ENCODE measurements at regions not wholly inside any gene's neighbourhood (a gene's known extent, or its start where the extent isn't known, plus 50 kb on each side); places are given as distances from the start of the nearest gene placed in this dataset.

DNA sequence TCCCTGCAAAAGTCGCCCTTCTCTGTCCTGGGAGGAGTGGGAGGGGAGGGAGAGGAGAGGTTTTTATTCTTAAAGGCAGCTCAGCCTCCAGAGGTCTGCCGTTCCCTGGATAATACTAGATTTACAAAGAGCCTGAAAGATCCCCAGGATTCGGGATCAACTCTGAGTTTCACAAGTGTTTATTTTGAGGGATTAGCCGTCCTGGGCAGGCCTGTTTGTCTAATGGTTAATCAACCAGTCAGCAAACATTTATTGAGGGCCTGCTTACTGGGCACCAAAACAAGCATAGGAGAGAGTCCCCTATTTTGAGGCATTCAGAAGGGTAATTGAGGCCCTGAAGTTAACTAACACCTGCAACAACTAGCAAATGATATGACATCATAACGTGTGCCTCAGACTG is 152.6 kb upstream of the SLC1A4 start:
- TF ChIP-seq, protein P1, sequence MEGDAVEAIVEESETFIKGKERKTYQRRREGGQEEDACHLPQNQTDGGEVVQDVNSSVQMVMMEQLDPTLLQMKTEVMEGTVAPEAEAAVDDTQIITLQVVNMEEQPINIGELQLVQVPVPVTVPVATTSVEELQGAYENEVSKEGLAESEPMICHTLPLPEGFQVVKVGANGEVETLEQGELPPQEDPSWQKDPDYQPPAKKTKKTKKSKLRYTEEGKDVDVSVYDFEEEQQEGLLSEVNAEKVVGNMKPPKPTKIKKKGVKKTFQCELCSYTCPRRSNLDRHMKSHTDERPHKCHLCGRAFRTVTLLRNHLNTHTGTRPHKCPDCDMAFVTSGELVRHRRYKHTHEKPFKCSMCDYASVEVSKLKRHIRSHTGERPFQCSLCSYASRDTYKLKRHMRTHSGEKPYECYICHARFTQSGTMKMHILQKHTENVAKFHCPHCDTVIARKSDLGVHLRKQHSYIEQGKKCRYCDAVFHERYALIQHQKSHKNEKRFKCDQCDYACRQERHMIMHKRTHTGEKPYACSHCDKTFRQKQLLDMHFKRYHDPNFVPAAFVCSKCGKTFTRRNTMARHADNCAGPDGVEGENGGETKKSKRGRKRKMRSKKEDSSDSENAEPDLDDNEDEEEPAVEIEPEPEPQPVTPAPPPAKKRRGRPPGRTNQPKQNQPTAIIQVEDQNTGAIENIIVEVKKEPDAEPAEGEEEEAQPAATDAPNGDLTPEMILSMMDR (conservative IDR thresholded peaks at IDR 0.05; ENCODE audit: low read depth, low read length), result no peak
- no peak for TF ChIP-seq RAD21 (IDR thresholded peaks at IDR 0.05; ENCODE audit: low read length)
- no peak for TF ChIP-seq POLR2A (IDR thresholded peaks at IDR 0.05; ENCODE audit: low read depth, low read length)
- TF ChIP-seq RCOR1 (IDR thresholded peaks at IDR 0.05; ENCODE audit: insufficient replicate concordance, low read length), result no peak

Measured in IMR-90 (cell line).